Activated naive CD4-positive, alpha-beta T cell treated with Interleukin-2 at 50 U/mL for 16 hours (primary cell): ENCODE measurements at regions not wholly inside any gene's neighbourhood (a gene's known extent, or its start where the extent isn't known, plus 50 kb on each side); places are given as distances from the start of the nearest gene placed in this dataset.
"Not testable (repeated sequence)": the region's sequence is repeated elsewhere in the genome, so short reads cannot be mapped to it uniquely, and the experiment has no call there.

Experiments used
- DNase-seq: peaks from one replicate; pipeline ENCODE4 v3.0.0-alpha.2; 2020

- no peak for DNase-seq
Observed at GRCh38 chr10:43921478-43921877, 272.8 kb upstream of the ZNF32 start.

GRCh38 chr10:43920236-43920758 lies 271.6 kb upstream of the ZNF32 start:
- not testable (repeated sequence) for DNase-seq

GRCh38 chr10:43913676-43914235 lies 265.1 kb upstream of the ZNF32 start:
- no peak for DNase-seq

- no peak for DNase-seq
Observed at GRCh38 chr10:43912469-43912868, 263.8 kb upstream of the ZNF32 start.

GRCh38 chr10:43906490-43906889 lies 257.8 kb upstream of the ZNF32 start:
- DNase-seq, result no peak

GRCh38 chr10:43905512-43906236 lies 257.0 kb upstream of the ZNF32 start:
- no peak for DNase-seq

- DNase-seq, result no peak
Observed at GRCh38 chr10:43904844-43905243, 256.2 kb upstream of the ZNF32 start.

- DNase-seq, result no peak
Observed at GRCh38 chr10:43904301-43904700, 255.6 kb upstream of the ZNF32 start.

- no peak for DNase-seq
Observed at GRCh38 chr10:43903451-43903850, 254.8 kb upstream of the ZNF32 start.

- DNase-seq, result no peak
Observed at GRCh38 chr10:43902842-43903241, 254.2 kb upstream of the ZNF32 start.

- DNase-seq, result no peak
Observed at GRCh38 chr10:43901744-43902504, 253.2 kb upstream of the ZNF32 start.

- DNase-seq, result no peak
Observed at GRCh38 chr10:43901302-43901701, 252.6 kb upstream of the ZNF32 start.

- no peak for DNase-seq
Observed at GRCh38 chr10:43900571-43900970, 251.9 kb upstream of the ZNF32 start.

GRCh38 chr10:43899224-43899959 lies 250.7 kb upstream of the ZNF32 start:
- no peak for DNase-seq

GRCh38 chr10:43898592-43898991 lies 249.9 kb upstream of the ZNF32 start:
- DNase-seq, result no peak

GRCh38 chr10:43897765-43898419 lies 249.2 kb upstream of the ZNF32 start:
- no peak for DNase-seq

GRCh38 chr10:43892062-43892770 lies 243.5 kb upstream of the ZNF32 start:
- DNase-seq, result no peak

- DNase-seq, result no peak
Observed at GRCh38 chr10:43891241-43891640, 242.6 kb upstream of the ZNF32 start.

GRCh38 chr10:43890124-43890523 lies 241.4 kb upstream of the ZNF32 start:
- no peak for DNase-seq

- no peak for DNase-seq
Observed at GRCh38 chr10:43888586-43888985, 239.9 kb upstream of the ZNF32 start.

- DNase-seq, result no peak
Observed at GRCh38 chr10:43885842-43886241, 237.2 kb upstream of the ZNF32 start.

- DNase-seq, result no peak
Observed at GRCh38 chr10:43885252-43885651, 236.6 kb upstream of the ZNF32 start.
